Epithelial cell of prostate (primary cell): ENCODE measurements at regions not wholly inside any gene's neighbourhood (a gene's known extent, or its start where the extent isn't known, plus 50 kb on each side); places are given as distances from the start of the nearest gene placed in this dataset.

ENCODE experiments used
- DNase-seq: peaks from one replicate; pipeline ENCODE4 v3.0.0-alpha.2; 2011; ENCODE audit warnings: low read depth, low spot score
- H3K27ac ChIP-seq: fragments of 450-650 bp; 2 replicates; pipeline ENCODE4 v1.5.1; 2017; ENCODE audit warnings: mild to moderate bottlenecking

DNA sequence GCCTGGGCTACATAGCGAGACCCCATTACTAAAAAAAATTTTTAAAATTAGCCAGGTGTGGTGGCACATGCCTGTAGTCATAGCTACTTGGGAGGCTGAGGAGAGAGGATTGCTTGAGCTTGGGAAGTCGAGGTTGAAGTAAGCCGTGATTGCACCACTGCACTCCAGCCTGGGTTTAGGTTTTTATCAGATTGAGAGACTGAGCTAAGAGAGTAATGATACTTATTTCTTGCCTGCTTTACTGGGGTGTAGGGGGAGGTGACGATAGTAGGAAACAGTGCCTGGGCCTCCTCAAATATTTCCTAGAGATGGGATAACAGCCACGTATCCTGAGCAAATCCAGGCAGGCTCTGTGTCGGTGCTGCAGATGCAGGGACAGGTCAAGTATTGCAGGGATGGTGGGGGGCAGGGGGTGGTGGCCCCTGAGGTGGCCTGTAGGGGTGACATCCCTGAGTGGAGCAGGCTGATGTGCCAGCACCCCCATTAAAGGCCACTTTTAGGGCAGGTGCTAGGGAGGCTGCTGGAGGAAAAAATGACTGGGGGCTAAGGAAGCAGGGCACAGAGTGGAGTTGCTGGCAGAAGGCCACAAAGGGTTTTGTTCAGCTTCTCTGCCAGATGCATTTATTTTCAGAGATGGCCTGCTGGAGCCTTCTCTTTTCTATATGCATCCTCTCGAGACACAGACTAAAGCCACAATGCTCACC, 130.5 kb downstream of the RHOU start:
- H3K27ac ChIP-seq: no peak overlapping the region
- no peak for DNase-seq

DNA sequence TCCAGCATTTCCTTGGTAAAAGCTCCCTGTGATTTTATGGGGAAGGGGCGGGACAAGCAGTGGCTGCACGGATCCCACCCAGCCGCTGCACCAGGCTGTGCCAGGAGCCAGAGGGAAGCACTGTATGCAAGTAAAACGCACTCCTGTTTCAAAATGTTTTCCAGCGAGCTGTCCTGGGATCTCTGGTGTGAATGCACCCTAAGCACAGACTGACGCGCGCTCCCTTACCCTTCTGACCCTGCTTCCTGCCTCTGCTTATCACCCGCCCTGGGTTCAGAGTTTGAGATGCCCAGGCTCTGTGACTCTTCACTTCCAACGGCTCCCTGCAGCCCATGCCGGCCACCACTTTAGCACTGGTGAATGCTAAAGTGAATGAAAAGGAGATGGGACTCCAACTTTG, 131.2 kb downstream of the RHOU start:
- DNase-seq: no peak
- H3K27ac ChIP-seq: no peak overlapping the region

DNA sequence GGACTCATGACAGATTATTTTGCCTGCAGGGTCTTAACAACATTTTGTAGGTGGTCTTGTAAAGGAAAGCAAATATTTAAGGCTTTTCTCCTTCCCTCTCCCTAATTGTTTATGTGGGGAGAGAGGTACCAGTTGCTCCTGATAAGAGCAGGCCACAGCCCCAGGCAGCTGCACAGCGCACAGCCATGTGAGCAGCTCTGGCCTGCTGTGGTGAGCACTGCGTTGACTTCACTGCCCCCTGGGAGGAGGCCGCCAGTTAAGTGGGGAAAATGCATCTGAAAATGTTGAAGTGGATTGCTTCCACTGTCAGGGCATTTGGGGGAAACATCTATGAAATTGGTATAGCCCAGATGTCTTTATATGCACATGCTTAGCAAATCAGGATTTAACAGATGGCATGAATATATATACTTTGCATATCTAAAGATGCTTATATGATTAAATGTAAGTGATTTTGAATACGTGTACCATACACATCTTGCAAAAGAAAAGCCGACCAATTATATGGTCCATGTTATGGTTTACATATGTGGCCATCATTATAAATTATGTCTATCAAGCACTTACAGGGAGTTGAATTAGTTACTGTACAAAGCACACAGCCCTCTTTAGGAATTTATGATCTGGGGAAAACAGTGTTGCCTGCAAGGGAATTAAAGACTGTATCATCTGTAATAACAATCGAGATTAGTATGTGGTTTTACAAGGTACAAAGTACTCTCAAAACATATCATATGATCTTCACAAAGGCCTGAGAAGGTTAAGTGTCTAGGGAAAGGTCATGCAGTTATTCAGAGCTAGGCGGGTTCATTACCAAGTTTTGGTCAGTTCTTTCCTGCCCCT, 132.1 kb downstream of the RHOU start:
- no peak for DNase-seq
- no peak overlapping the region for H3K27ac ChIP-seq

DNA sequence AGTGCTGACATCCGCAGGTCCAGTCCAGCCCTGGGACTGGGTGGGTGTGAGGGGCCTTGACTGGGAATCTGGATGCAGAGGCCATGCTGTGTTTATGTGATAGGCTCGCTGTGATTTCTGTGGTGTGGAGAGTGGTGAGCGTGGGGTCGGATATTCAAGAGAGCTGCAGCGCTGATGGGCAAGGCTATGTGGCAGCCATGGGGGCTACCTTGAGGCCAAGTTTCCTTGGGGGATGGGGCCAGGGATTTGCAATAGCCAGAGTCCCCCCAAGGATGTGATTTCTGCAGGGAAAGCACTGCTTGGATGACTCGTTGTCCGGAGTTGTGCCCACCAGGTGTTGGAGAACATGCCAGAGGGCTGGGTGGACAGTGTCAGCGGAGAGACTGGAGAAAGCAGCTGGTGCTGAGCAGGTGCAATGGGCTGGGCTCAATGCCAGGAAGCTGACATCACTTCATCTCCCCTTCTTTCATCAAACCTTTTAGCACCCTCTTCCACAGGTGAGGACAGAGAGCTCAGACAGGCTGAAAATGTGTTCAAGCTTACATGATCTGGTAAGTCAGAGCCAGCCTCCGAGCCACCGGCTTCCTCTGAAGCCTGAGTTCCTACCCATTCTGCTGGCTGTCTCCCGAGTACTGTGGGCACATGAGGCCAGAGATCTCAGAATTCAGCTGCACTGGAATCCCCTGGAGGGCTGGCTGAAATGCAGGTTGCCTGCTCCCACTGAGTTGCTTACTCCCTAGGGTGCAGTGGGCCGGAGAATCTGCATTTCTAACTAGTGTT, 132.9 kb downstream of the RHOU start:
- H3K27ac ChIP-seq: no peak overlapping the region
- DNase-seq: no peak

DNA sequence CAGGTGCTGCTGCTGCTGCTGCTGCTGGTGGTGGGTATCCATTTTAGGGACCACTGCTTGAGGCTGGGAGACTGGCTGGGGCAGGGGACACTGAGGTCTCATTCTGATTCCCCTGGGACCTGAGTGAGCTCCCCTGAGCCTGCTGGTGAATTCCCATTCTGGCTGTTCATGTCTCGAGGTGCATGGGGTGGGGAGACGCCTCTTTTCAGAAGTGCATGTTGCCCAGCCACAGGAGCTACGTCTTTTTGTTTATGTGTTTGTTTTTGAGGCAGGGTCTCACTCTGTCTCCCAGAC, 133.4 kb downstream of the RHOU start:
- no peak overlapping the region for H3K27ac ChIP-seq
- no peak for DNase-seq

DNA sequence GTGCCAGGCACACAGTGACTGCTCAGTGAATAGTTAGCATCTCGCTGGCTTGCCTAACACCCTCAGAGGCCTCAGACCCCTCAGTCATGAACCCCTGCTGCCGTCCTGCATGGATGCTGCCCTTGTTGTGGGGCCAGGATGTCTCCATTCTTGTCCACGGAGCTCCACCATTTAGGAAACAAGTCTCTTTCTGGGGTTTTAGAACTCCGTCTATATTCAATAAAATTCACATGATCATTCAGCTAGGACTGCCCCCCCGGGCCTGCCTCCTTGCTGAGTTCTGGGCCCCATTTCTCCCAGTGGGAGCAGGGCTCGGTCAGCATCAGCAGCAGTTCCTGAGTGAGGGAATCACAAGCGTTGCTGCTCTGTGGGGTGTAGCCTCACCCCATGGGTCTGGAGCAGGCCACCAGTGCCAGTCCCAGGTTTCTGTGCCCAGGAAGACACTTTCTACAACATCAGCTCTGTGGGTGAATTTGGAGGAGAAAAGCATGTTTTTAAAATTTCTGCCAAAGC, 134.1 kb downstream of the RHOU start:
- H3K27ac ChIP-seq: no peak overlapping the region
- no peak for DNase-seq

DNA sequence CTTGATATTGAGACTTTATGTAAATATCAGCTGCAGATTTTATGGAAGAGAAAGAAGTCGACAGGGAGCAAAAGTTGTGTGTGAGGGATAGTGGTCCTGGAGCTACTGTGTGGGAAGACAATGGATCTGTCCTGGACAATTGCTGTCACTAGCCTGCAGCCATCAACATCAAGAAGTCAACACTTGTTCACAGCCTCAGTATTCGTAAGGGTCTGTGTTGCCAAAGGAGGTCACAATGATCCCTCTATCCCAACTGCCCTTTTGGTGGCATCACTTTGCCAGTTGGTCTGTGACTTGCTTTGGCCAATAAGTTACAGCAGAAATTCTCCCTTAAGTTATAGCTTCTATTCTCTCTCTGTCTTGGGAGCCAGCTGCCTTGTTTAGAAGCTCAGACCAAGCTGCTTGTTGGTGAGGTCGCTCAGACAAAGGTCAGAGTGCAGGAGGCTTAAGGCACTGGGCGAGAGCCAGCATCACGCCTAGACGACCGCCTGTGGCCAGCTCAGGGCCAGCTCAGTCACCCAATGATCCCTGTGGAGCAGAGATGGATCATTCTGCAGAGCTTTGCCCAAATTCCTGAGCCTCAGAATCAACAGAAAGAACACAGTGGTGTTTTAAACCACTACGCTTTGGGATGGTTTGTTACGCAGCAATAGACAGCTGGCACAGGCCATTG, 134.9 kb downstream of the RHOU start:
- H3K27ac ChIP-seq: no peak overlapping the region
- no peak for DNase-seq

DNA sequence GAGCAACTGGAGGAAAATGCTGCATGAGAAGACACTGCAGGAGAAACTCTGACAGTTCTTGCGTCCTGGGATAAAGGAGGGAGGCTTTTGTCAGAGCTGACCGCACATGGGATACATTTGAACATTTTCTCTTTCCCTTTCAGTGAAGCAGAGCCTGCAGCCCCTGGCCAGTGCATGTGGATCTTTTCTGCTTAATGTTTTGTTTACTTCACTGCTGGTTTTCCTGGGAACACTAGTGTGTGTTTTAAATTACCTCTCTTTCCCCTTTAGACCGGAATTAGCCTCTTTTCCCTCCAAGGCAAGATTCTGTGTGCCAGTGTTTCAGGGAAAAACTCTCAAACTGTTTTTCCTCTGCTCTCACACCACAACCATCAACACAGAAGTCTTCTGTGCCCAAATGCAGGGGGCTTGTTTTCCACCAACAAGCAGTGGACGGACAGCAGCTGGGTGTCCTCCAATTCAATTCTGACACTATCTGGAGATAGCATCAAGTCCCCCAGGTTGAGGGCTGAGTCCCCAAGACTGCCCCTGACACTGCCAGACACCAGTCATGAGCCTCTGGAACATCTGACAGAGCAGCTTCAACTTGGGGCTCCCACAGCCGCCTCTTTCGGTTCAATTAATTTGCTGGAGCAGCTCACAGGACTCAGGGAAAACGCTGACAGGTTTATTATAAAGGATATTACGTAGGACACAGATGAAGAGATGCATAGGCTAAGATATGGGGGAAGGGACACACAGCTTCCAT, 136.2 kb downstream of the RHOU start:
- no peak for DNase-seq
- H3K27ac ChIP-seq: no peak overlapping the region

DNA sequence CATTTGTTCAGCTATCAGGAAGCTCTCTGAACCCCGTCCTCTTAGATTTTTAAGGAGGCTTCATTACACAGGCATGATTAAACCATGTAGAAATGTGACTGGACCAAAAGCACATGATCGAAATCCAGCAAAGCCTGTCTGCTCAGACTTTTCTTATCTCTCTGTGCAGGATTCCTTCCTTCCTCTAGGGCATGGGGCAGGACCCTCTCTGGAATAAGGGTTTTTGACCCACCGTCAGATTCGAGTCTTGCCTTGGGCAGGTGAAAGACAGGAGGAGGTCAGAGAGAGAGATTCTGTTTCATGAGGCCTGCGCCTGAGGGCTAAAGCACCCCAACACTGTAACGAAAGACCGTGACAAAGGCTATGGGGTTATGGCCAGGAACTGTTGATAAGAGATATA, 136.8 kb downstream of the RHOU start:
- H3K27ac ChIP-seq: no peak overlapping the region
- no peak for DNase-seq

DNA sequence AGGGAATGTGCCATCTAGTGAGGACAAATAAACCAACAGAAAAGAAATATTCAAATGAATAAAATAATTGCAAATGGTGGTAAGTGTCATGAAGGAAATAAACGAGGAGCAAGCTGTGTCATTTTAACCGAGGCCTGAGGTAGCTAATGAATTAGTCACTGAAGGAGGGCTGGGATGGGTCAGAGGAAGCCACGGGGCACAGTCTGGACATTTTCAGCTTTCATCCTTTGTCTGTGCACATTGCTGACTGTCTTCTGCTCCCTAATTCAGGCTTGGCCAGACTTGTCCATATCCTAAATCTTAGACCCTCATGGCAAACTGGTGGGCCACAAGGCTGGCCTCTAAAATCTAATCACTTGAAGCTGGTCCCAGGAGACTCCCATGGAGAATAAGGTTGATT, 138.4 kb downstream of the RHOU start:
- no peak overlapping the region for H3K27ac ChIP-seq
- DNase-seq: no peak

DNA sequence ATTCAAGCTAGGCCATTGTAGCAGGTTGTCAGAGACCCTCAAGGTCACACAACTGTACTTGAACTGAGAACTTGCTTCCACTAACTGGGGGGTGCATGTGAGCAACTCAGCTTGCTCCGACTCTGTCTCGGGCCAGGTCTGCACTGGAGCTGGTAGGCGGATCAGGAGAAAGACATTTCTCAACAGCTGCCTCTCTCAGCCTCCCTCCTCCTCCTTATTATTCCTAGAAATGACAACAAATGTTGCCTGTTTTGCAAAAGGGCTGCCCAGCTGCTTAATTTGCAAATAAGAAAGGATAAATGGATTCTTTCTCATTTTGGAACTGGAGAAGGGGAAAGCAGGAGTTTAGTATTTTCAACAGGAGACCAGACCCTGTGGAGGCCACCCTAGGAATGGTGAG, 140.5 kb downstream of the RHOU start:
- no peak overlapping the region for H3K27ac ChIP-seq
- DNase-seq: no peak

DNA sequence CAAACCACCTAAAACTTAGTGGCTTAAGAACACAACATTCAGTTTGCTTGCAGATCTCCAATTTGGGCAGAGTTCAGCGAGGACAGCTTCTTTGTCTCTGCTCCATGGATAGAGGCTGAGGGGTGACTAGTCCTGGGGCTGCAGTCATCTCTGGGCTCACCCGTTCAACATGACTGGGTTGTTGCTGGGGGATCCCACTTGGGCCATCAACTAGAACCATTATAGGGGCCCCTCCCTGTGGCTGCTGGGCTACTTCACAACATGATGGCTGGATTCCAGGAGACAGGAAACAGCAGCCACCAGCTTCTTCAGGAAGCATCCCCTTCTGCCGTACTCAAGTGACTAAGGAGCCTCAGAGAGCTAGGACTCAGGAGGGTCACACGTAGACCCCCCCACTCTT, 140.9 kb downstream of the RHOU start:
- H3K27ac ChIP-seq: no peak overlapping the region
- no peak for DNase-seq

DNA sequence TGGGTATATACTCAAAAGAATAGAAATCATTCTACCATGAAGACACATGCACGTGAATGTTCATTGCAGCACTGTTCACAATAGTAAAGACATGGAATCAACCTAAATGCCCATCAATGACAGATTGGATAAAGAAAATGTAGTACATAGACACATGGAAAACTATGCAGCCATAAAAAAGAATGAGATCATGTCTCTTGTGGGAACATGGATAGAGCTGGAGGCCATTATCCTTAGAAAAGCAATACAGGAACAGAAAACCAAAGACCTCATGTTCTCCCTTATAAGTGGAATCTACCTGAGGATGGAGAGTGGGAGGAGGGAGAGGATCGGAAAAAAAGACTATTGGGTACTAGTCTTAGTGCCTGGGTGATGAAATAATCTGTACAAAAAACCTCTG, 143.9 kb downstream of the RHOU start:
- DNase-seq: no peak
- no peak overlapping the region for H3K27ac ChIP-seq

DNA sequence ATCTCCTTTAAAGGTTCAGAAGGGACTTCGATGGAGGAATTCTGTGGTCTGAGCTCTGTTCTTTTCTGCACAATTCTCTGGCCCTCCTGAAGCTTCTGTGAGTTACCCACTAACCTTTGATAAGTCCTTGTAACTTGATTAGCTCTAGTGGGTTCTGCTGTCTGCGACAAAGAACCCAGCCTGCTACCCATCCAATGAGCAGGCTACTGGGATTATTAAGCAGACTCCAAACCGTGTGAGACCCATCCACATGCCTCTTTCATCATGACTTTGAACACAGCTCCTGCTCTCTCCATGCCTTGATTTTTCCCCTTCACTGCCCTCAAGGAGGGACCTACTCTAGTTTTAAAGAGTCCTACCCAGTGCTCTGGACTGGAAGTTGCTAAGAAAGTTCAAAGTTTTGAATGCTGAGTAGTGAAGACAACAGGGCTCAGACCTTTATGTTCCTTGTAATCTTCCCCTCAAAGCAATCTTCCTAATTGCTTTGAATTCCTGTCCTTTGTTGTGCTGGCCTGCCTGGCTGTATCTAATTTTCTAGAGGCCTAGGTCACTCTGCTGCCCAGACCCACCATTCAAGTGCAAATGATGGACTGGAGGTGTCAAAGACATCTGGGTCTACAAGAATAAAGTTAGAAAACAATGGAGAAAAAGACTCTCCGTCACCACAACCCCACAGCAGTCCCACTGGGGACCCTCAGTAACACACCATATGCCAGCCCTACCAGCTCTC, 146.9 kb downstream of the RHOU start:
- no peak for DNase-seq
- no peak overlapping the region for H3K27ac ChIP-seq

DNA sequence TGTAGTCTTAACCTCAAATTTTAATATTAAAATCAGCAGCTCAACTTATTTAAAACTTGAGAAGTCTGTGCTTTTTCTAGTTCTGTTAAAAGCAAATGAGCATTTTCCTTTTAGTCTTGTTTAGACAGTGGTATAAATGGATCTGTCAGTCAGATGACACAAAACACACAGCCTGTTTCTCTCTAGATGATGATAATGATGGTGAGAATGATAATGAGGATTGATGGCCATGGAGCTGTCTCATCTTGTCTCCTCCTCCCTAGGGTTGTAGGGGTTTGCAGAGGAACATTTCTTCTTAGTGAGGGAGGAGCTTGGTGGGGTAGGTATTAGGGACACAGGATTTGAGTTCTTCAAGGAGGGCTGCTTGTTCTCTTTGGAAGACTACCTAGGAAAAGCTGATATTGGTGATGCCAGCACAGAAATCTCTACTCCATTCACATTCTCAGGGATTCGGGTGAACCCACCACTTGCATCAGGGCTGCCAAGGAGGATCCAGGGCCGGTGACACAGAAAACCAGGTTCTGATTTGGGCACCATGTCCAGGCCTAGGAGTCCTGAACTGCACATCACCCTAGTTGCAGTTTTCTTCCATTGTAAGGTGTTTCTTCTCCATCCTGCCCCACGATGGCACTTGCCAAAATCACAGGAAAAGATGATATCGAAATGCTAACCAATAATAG, 147.6 kb downstream of the RHOU start:
- DNase-seq: no peak
- no peak overlapping the region for H3K27ac ChIP-seq

DNA sequence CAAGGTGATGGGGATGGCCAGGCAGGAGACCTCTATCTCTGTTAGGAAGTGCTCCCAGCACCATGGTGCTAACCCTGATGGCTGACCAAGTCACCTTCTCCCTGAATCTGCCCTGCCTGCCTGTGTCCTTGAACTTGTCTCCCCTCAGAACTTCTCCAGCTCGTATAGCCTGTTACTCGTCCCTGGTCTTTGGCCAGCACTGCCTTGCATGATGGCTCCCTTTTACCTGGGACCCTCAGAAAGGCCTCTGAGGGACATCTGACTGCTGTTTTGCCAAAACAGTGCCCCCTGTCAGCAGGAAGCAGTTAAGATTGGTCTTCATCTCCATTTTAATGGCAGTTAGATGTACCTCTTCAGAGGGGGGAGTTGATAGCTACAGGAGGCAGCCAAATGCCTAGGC, 148.3 kb downstream of the RHOU start:
- H3K27ac ChIP-seq: no peak overlapping the region
- no peak for DNase-seq

DNA sequence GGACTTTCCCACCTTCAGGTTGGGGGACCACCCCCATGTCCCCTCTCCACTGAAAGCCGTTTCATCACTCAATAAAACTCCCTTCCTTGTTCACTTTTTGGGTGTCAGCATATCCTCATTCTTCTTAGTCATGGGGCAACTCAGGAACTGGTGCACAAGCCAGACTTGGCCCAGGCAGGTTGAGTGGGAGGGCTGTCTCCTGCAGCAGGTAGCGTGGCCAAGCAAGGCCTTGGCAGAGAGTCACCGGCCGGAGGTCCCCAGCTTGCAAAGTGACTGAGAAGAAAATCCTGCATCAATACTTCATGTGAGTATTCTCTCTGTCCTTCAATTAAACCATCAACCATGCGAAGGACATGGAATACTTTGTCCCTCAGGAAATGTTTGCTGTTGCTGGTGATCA, 148.9 kb downstream of the RHOU start:
- no peak for DNase-seq
- no peak overlapping the region for H3K27ac ChIP-seq

DNA sequence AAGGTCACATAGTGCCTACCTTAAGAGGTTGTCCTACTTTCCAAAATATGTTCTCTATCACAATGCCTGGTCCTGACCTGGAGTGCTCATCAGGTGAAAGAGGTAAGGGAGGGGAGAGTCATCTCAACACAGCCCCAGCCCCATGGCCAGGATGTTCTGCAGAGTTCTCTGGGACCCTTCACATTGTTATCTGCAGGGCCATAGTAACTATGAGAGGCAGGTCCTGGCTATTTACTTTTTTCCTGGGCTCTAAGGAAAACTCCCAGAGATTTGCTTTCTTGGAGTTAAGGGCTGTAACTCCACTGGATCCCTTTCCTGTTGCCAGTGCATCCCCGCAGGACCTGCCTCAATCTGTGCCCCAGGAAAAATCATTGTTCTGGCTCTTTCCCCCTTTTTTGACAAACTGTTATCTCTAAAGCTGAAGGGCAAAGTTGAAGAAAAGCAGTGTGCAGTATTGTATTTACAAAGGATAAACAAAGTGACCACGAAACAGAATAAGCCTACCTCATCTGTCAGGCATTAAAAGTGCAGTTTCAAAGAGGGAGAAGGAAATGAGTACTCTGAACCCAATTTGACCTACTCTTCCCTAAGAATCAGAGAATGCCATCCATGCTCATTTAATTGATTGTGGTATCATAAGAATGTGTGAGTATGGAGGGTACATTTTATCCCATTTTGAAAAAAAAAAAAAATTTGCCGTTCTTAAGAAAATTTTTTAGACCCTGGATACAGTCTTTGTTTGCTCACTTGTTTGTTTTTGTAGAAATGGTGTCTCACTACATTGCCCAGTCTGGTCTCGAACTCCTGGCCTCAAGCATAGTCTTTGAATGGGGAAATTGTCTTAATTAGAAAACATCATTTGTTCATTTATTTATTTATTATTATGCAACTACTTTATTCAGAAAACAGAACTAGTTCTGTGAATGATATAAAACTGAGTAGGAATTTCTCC, 149.6 kb downstream of the RHOU start:
- no peak for DNase-seq
- no peak overlapping the region for H3K27ac ChIP-seq
